ENCODE measurements at regions not wholly inside any gene's neighbourhood (a gene's known extent, or its start where the extent isn't known, plus 50 kb on each side); places are given as distances from the start of the nearest gene placed in this dataset.

DNA sequence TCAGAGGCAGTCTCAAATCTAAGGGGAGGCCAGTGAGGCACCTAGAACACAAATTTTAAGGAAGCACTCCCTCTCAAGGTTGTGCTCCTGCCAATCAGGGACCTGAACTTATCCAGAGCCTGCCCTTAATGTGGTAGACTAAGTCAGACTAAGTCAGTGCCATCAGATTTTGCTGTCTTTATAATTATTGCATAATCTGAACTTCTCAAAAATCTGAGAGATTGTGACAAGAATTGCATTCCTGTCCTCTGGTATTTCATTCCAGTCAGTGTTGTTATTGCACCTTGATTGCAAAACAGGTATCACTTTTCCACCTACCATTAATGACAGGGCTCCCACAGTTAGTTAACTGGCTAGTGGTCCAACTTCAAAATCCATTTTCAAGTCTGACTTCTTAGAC is 197.1 kb upstream of the HCN1 start:
- TF ChIP-seq, protein P1, sequence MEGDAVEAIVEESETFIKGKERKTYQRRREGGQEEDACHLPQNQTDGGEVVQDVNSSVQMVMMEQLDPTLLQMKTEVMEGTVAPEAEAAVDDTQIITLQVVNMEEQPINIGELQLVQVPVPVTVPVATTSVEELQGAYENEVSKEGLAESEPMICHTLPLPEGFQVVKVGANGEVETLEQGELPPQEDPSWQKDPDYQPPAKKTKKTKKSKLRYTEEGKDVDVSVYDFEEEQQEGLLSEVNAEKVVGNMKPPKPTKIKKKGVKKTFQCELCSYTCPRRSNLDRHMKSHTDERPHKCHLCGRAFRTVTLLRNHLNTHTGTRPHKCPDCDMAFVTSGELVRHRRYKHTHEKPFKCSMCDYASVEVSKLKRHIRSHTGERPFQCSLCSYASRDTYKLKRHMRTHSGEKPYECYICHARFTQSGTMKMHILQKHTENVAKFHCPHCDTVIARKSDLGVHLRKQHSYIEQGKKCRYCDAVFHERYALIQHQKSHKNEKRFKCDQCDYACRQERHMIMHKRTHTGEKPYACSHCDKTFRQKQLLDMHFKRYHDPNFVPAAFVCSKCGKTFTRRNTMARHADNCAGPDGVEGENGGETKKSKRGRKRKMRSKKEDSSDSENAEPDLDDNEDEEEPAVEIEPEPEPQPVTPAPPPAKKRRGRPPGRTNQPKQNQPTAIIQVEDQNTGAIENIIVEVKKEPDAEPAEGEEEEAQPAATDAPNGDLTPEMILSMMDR (IDR thresholded peaks at IDR 0.05; ENCODE audit: poor library complexity): no peak
- TF ChIP-seq EZH2 (IDR thresholded peaks at IDR 0.05; ENCODE audit: borderline replicate concordance): no peak

All from hepatocyte (in vitro differentiated cells).